ENCODE measurements at regions not wholly inside any gene's neighbourhood (a gene's known extent, or its start where the extent isn't known, plus 50 kb on each side); places are given as distances from the start of the nearest gene placed in this dataset.
"Not testable (repeated sequence)": the region's sequence is repeated elsewhere in the genome, so short reads cannot be mapped to it uniquely, and the experiment has no call there.

DNA sequence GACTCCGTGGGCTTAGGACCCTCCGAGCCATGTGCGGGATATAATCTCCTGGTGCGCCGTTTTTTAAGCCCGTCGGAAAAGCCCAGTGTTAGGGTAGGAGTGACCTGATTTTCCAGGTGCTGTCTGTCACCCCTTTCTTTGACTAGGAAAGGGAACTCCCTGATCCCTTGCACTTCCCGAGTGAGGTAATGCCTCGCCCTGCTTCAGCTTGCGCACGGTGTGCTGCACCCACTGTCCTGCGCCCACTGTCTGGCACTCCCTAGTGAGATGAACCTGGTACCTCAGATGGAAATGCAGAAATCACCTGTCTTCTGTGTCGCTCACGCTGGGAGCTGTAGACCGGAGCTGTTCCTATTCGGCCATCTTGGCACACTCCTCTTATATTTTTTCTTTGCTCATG lies 95.1 kb upstream of the FRMD4B start:
- not testable (repeated sequence) for TF ChIP-seq CREM (CRISPR knock-in tag; IDR thresholded peaks at IDR 0.05); SP1 (CRISPR knock-in tag; conservative IDR thresholded peaks at IDR 0.05); TEAD1 (CRISPR knock-in tag; IDR thresholded peaks at IDR 0.05); SMAD4 (CRISPR knock-in tag; IDR thresholded peaks at IDR 0.05)
- TF ChIP-seq, protein P1, sequence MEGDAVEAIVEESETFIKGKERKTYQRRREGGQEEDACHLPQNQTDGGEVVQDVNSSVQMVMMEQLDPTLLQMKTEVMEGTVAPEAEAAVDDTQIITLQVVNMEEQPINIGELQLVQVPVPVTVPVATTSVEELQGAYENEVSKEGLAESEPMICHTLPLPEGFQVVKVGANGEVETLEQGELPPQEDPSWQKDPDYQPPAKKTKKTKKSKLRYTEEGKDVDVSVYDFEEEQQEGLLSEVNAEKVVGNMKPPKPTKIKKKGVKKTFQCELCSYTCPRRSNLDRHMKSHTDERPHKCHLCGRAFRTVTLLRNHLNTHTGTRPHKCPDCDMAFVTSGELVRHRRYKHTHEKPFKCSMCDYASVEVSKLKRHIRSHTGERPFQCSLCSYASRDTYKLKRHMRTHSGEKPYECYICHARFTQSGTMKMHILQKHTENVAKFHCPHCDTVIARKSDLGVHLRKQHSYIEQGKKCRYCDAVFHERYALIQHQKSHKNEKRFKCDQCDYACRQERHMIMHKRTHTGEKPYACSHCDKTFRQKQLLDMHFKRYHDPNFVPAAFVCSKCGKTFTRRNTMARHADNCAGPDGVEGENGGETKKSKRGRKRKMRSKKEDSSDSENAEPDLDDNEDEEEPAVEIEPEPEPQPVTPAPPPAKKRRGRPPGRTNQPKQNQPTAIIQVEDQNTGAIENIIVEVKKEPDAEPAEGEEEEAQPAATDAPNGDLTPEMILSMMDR (IDR thresholded peaks at IDR 0.05), result not testable (repeated sequence)

Measured in WTC11 (cell line).